Neural cell (in vitro differentiated cells): ENCODE measurements at regions not wholly inside any gene's neighbourhood (a gene's known extent, or its start where the extent isn't known, plus 50 kb on each side); places are given as distances from the start of the nearest gene placed in this dataset.

Experiments
- EZH2 ChIP-seq: fragments of 200-600, 300-800 bp; shearing (Covaris generic), sonication (generic); IDR thresholded peaks from 2 replicates; pipeline ENCODE4 v1.6.1; 2014; ENCODE audit warnings: antibody characterized with exemption, low read length, borderline replicate concordance, mild to moderate bottlenecking; ENCODE audit not compliant: insufficient read depth, poor library complexity, severe bottlenecking
- TAF1 ChIP-seq: IDR thresholded peaks from 2 replicates; pipeline ENCODE4 v1.6.1; 2012; ENCODE audit warnings: low read depth
- TF ChIP-seq, protein P1 (sequence below): IDR thresholded peaks from 2 replicates; pipeline ENCODE4 v1.6.1; 2012; ENCODE audit warnings: borderline replicate concordance

DNA sequence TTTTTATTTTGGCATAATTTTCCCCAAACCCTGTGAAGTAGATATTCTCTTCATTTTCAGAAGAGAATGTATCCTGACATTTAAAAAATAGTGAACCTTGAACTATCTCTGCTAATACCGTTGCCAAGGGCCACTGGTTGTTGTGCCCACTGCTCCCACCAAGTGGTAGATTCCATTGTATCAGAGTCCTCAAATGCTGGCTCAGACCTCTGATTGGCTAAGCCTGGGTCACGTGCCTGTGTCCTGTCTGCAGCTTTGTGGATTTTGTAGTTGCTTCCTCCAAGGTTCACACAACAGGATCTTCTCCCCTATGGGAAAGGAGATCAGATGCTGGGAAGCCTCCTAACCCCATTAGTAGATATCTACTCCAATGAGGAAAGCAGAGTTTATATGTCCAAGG, 104.8 kb upstream of the CASK start:
- TF ChIP-seq, protein P1, sequence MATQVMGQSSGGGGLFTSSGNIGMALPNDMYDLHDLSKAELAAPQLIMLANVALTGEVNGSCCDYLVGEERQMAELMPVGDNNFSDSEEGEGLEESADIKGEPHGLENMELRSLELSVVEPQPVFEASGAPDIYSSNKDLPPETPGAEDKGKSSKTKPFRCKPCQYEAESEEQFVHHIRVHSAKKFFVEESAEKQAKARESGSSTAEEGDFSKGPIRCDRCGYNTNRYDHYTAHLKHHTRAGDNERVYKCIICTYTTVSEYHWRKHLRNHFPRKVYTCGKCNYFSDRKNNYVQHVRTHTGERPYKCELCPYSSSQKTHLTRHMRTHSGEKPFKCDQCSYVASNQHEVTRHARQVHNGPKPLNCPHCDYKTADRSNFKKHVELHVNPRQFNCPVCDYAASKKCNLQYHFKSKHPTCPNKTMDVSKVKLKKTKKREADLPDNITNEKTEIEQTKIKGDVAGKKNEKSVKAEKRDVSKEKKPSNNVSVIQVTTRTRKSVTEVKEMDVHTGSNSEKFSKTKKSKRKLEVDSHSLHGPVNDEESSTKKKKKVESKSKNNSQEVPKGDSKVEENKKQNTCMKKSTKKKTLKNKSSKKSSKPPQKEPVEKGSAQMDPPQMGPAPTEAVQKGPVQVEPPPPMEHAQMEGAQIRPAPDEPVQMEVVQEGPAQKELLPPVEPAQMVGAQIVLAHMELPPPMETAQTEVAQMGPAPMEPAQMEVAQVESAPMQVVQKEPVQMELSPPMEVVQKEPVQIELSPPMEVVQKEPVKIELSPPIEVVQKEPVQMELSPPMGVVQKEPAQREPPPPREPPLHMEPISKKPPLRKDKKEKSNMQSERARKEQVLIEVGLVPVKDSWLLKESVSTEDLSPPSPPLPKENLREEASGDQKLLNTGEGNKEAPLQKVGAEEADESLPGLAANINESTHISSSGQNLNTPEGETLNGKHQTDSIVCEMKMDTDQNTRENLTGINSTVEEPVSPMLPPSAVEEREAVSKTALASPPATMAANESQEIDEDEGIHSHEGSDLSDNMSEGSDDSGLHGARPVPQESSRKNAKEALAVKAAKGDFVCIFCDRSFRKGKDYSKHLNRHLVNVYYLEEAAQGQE: no peak
- TF ChIP-seq EZH2 (no peak), TAF1 (no peak)
